ENCODE measurements at regions not wholly inside any gene's neighbourhood (a gene's known extent, or its start where the extent isn't known, plus 50 kb on each side); places are given as distances from the start of the nearest gene placed in this dataset.
"Not testable (repeated sequence)": the region's sequence is repeated elsewhere in the genome, so short reads cannot be mapped to it uniquely, and the experiment has no call there.

GRCh38 chr16:52727441-52727840 is 180.5 kb upstream of the TOX3 start:
- no peak for DNase-seq

- no peak for DNase-seq
Measured at GRCh38 chr16:52725461-52725860, 178.5 kb upstream of the TOX3 start.

GRCh38 chr16:52725043-52725442 is 178.1 kb upstream of the TOX3 start:
- DNase-seq, result no peak

GRCh38 chr16:52721331-52721730 is 174.4 kb upstream of the TOX3 start:
- no peak for DNase-seq

- DNase-seq, result no peak
Measured at GRCh38 chr16:52718046-52718445, 171.1 kb upstream of the TOX3 start.

GRCh38 chr16:52713740-52714139 is 166.8 kb upstream of the TOX3 start:
- no peak for DNase-seq

GRCh38 chr16:52709306-52709705 is 162.4 kb upstream of the TOX3 start:
- no peak for DNase-seq

GRCh38 chr16:52708476-52708875 is 161.5 kb upstream of the TOX3 start:
- DNase-seq, result no peak

GRCh38 chr16:52707676-52708337 is 160.9 kb upstream of the TOX3 start:
- DNase-seq, result no peak

- no peak for DNase-seq
Measured at GRCh38 chr16:52705122-52705521, 158.2 kb upstream of the TOX3 start.

GRCh38 chr16:52697971-52698370 is 151.0 kb upstream of the TOX3 start:
- no peak for DNase-seq

GRCh38 chr16:52696126-52696525 is 149.2 kb upstream of the TOX3 start:
- DNase-seq, result no peak

GRCh38 chr16:52690468-52690867 is 143.5 kb upstream of the TOX3 start:
- DNase-seq, result no peak

GRCh38 chr16:52680993-52681392 is 134.1 kb upstream of the TOX3 start:
- no peak for DNase-seq

- no peak for DNase-seq
Measured at GRCh38 chr16:52677501-52677900, 130.6 kb upstream of the TOX3 start.

- no peak for DNase-seq
Measured at GRCh38 chr16:52676959-52677358, 130.0 kb upstream of the TOX3 start.

- no peak for DNase-seq
Measured at GRCh38 chr16:52671590-52671989, 124.6 kb upstream of the TOX3 start.

- no peak for DNase-seq
Measured at GRCh38 chr16:52657924-52658323, 111.0 kb upstream of the TOX3 start.

GRCh38 chr16:52655916-52656315 is 109.0 kb upstream of the TOX3 start:
- DNase-seq, result not testable (repeated sequence)

GRCh38 chr16:52655156-52655555 is 108.2 kb upstream of the TOX3 start:
- not testable (repeated sequence) for DNase-seq

- no peak for DNase-seq
Measured at GRCh38 chr16:52652033-52652432, 105.1 kb upstream of the TOX3 start.

GRCh38 chr16:52650789-52651188 is 103.8 kb upstream of the TOX3 start:
- DNase-seq, result no peak

- no peak for DNase-seq
Measured at GRCh38 chr16:52650318-52650717, 103.4 kb upstream of the TOX3 start.

GRCh38 chr16:52649870-52650269 is 102.9 kb upstream of the TOX3 start:
- no peak for DNase-seq

GRCh38 chr16:52647588-52647987 is 100.6 kb upstream of the TOX3 start:
- no peak for DNase-seq
